ENCODE measurements at regions not wholly inside any gene's neighbourhood (a gene's known extent, or its start where the extent isn't known, plus 50 kb on each side); places are given as distances from the start of the nearest gene placed in this dataset.

DNA sequence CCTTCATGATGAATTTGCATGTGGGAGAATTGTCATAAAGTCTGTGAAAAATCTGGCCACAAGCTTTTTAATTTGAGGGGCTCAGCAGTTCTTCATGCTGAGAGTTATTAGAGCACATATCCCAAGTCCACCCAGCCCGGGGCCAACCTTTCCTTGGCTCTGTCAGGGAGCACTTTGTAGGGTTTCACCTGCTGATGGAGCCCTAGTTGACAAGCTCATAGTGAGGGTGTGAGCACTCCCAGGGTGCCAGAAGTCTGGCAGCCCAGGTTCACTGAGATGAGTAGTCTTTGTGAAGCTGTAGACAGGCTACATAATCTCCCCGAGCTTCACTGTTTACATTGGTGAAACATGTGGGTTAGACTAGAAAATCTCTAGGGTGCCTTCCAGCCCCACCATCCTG is 97.2 kb upstream of the NREP start:
- H3K9me3 ChIP-seq (replicated peaks; ENCODE audit: control insufficient read depth, insufficient read depth, low read length) = no peaks in the 10 kb centered on the region
- no peaks in the 10 kb centered on the region for H3K36me3 ChIP-seq (ENCODE audit: control insufficient read depth in 2 of 2, extremely low read depth in 1 of 2, insufficient read depth in 2 of 2, low read length in 2 of 2)
- H3K4me1 ChIP-seq (ENCODE audit: control insufficient read depth, extremely low read depth, insufficient read depth, low read length) = no peaks in the 10 kb centered on the region
- no peaks in the 10 kb centered on the region for H4K20me1 ChIP-seq (replicated peaks; ENCODE audit: control insufficient read depth, extremely low read depth, insufficient read depth, low read length)
- dilution Hi-C loops (cut with MboI; ENCODE audit: extremely low pct_ligation_motif_present, low sequenced_read_pairs) (no loop called here), intact Hi-C loops (cut with micrococcal nuclease) (no loop called here)
- no peaks in the 10 kb centered on the region for H3K9me1 ChIP-seq (replicated peaks; ENCODE audit: control insufficient read depth, extremely low read depth, insufficient read depth, low read length)
- no peak overlapping the region for H3K4me3 ChIP-seq (replicated peaks in 1 of 3; ENCODE audit: insufficient read depth in 1 of 3, low read depth in 1 of 3, low read length in 3 of 3)
- H3K4me2 ChIP-seq (ENCODE audit: insufficient read depth, low read length) = no peak overlapping the region
- H3K27ac ChIP-seq (ENCODE audit: insufficient read depth, low read depth, low read length) = no peak overlapping the region
- no TSS peak for BruUV-seq (replicated peaks)
- ChIA-PET POLR2A (no interaction called here), CTCF (no interaction called here)
- FAIRE-seq (no peak), DNase-seq (ENCODE audit: low read depth, low spot score) (no peak)
- TF ChIP-seq FOS (IDR thresholded peaks at IDR 0.05; ENCODE audit: borderline replicate concordance, insufficient read depth, low read length) = no peak
- no peak for TF ChIP-seq MYC (IDR thresholded peaks at IDR 0.05; ENCODE audit: low read depth, low read length)
- no peak for TF ChIP-seq EZH2 (IDR thresholded peaks at IDR 0.05; ENCODE audit: borderline replicate concordance, low read depth, low read length, severe bottlenecking)
- no peak for TF ChIP-seq JUN (IDR thresholded peaks at IDR 0.05; ENCODE audit: borderline replicate concordance, insufficient read depth, insufficient read length, low read depth)
- TF ChIP-seq POLR2A (IDR thresholded peaks at IDR 0.05; ENCODE audit: low read depth, low read length) = no peak
- TF ChIP-seq, protein P1, sequence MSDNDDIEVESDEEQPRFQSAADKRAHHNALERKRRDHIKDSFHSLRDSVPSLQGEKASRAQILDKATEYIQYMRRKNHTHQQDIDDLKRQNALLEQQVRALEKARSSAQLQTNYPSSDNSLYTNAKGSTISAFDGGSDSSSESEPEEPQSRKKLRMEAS (IDR thresholded peaks at IDR 0.05; ENCODE audit: insufficient read depth, insufficient read length) = no peak
- TF ChIP-seq, protein P2, sequence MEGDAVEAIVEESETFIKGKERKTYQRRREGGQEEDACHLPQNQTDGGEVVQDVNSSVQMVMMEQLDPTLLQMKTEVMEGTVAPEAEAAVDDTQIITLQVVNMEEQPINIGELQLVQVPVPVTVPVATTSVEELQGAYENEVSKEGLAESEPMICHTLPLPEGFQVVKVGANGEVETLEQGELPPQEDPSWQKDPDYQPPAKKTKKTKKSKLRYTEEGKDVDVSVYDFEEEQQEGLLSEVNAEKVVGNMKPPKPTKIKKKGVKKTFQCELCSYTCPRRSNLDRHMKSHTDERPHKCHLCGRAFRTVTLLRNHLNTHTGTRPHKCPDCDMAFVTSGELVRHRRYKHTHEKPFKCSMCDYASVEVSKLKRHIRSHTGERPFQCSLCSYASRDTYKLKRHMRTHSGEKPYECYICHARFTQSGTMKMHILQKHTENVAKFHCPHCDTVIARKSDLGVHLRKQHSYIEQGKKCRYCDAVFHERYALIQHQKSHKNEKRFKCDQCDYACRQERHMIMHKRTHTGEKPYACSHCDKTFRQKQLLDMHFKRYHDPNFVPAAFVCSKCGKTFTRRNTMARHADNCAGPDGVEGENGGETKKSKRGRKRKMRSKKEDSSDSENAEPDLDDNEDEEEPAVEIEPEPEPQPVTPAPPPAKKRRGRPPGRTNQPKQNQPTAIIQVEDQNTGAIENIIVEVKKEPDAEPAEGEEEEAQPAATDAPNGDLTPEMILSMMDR (IDR thresholded peaks at IDR 0.05; ENCODE audit: extremely low read depth in 1 of 2, insufficient read depth in 1 of 2, low read depth in 1 of 2, low read length in 2 of 2) = no peak
- no peak for TF ChIP-seq POLR2AphosphoS5 (IDR thresholded peaks at IDR 0.05; ENCODE audit: insufficient read depth, low read depth, low read length)
- TF ChIP-seq GATA2 (IDR thresholded peaks at IDR 0.05; ENCODE audit: insufficient read depth, insufficient read length, low read depth, low read length) = no peak
- H3K9ac ChIP-seq (replicated peaks; ENCODE audit: extremely low read depth, insufficient read depth, low read length) = no peak overlapping the region
- H3K79me2 ChIP-seq (ENCODE audit: control insufficient read depth, insufficient read depth, low read length) = no peaks in the 10 kb centered on the region
- no peak overlapping the region for H2AFZ ChIP-seq (ENCODE audit: low read depth, low read length)
- H3K27me3 ChIP-seq (ENCODE audit: control insufficient read depth in 2 of 2, insufficient read depth in 2 of 2, low read length in 2 of 2) = no peaks in the 10 kb centered on the region
